ENCODE measurements at regions not wholly inside any gene's neighbourhood (a gene's known extent, or its start where the extent isn't known, plus 50 kb on each side); places are given as distances from the start of the nearest gene placed in this dataset.

GRCh38 chr5:142479854-142480519 lies 155.2 kb upstream of the SPRY4 start:
- TF ChIP-seq CTCF (IDR thresholded peaks at IDR 0.05; ENCODE audit: borderline replicate concordance, extremely low read depth, low read length, poor library complexity, severe bottlenecking) (no peak), EZH2 (IDR thresholded peaks at IDR 0.05; ENCODE audit: borderline replicate concordance, low read depth, low read length, severe bottlenecking) (no peak)
